ENCODE measurements at regions not wholly inside any gene's neighbourhood (a gene's known extent, or its start where the extent isn't known, plus 50 kb on each side); places are given as distances from the start of the nearest gene placed in this dataset.

GRCh38 chr4:166670341-166670740 lies 564.0 kb downstream of the SPOCK3 start:
- TF ChIP-seq POLR2A (IDR thresholded peaks at IDR 0.05; ENCODE audit: low read depth), result no peak
- no peak for TF ChIP-seq CTCF (IDR thresholded peaks at IDR 0.05)
- TF ChIP-seq POLR2AphosphoS5 (IDR thresholded peaks at IDR 0.05), result no peak
- TF ChIP-seq EP300 (IDR thresholded peaks at IDR 0.05), result no peak

Measured in esophagus muscularis mucosa (tissue), 4 donors.